Stimulated activated CD4-positive, alpha-beta T cell treated with anti-CD3 and anti-CD28 coated beads, TNF-alpha, amount 100 ng/mL, for 24 hours (primary cell): ENCODE measurements at regions not wholly inside any gene's neighbourhood (a gene's known extent, or its start where the extent isn't known, plus 50 kb on each side); places are given as distances from the start of the nearest gene placed in this dataset.

ENCODE experiments used
- DNase-seq, 3 experiments: peaks; one replicate each; pipeline ENCODE4 v3.0.0-alpha.2; 2020; ENCODE audit warnings: low read depth in 3 of 3

DNA sequence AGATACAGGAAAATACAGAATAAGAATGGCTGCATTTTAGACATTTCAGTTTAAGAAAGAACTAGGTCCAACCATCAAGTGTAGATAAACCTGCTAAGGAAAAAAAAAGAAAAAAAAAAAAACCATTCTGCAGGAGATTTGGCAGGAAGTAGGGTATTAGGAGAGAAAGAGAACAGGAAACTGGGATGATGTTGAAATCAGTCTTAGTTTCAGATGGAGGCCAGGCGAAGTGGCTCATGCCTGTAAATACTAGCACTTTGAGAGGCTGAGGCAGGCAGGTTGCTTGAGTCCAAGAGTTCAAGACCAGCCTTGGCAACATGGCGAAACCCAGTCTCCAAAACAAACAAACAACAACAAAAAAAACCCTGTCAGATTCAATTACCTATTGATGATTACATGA is 120.2 kb downstream of the RAB11FIP2 start:
- DNase-seq = no peak

DNA sequence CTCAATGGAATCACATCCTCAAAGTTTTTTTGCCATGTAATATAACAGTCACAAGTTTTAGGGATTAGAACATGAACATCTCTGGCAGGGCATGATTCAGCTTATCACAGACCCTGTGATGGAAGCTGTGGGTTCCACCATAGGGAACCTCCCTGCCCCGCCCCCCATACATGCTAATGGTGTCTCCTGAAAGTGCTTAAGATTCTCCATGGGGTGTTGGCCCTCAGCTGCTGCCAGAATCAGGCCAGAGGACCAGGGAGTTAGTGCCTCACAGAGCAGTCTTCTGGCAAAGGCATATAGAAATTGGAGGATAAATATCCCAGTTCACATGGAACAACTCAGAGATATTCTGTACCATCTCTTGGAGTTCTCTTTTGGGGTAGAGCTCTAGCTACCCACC is 119.4 kb downstream of the RAB11FIP2 start:
- DNase-seq = no peak

DNA sequence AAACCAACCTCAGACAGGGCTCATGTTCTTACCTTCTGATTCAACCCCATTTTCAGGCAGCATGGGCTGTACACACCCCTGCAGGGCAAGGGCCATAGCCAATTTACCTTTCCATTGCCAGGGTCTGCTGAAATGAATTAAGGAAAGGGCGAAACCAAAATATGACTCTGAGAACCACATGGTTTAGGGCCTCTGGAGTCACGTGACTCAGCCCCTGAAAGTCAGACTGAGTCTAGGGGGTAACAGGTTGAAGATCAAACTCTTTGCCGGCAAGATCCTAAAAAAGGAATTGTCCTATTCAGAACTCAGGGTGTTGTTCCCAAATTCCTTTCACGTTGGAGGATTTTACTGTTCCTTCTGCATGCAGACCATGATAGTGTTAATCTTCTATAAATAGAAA is 118.9 kb downstream of the RAB11FIP2 start:
- DNase-seq = no peak

DNA sequence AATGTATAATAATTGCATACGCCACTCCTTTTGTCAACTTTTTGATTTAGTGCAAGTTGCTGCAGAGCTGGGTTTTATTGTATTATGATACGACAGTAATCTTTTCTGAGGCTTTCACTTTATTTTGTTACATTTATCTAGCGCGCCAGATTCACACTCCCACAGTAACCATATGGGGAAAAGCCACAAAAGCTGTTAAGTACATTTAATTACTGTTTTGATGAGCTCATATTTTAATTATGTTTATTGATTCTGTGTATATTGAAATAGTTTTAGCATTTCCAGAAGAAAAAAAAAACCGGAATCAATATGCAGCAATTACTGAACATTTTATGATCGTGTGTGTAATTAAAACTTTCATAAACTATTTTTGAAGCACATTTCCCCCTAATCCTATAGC is 118.5 kb downstream of the RAB11FIP2 start:
- DNase-seq = no peak

DNA sequence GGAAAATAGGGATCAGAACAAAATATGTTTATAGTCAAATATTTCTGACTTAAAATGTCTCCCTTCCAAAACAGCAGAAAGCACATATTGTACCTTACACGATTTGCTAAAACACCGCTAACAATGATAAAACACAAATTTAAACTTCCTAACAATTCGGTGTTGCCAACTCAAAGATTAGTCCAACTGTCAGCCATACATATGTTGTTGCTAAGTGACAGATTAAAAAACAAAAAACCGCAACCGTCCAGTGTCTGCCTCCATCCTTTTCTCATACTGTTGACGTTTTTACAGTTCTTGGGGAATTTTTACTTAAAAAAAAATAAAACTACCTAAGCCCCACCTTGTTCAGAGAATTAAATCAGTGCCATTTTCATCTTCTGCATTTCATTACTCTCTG is 118.0 kb downstream of the RAB11FIP2 start:
- no peak for DNase-seq

DNA sequence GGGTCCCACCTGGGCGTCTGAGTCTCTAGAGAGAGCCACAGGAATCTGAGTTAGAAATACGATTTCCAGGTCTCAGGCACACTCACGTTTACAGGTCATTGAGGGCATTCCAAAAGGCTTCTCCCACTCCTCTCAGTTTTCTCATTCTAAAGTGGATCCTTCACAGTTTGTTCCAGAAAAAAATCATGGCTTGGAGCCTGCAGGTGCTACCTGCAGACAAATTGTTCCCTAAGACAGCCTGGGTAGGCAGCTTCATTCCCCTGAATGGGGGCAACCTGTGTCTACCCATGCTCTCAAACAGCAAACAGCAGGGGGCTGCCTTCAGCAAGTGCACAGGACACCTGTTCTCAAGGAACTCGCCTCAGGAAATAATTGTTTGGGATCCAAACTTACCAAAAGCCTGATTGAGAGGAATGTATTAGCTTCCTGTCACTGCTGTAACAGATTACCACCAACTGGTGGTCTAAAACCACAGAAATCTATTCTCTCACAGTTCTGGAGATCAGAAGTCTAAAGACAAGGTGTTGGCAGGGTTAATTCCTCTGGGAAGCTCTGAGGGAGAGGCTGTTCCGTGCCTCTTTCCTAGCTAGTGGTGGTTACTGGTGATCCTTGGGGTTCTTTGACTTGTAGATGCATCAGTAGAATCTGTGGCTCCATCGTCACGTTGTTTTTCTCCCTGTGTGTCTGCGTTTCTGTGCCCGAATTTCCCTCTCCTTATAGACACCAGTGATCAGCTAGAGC is 117.2 kb downstream of the RAB11FIP2 start:
- no peak for DNase-seq

DNA sequence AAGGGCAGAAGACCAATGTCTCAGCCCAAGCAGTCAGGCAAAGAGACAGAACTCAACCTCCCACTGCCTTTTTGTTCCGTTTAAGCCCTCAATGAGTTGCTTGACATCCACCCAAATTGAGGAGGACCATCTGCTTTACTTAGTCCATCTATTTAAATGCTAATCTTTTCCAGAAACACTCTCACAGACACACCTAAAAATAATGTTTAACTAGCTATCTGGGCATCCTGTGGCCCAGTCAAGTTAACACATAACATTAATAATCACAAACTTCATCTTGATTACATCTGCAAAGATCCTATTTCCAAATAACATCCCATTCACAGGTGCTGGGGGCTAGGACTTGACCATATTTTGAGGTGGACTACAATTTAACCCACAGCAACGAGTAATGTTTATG is 115.7 kb downstream of the RAB11FIP2 start:
- no peak for DNase-seq

DNA sequence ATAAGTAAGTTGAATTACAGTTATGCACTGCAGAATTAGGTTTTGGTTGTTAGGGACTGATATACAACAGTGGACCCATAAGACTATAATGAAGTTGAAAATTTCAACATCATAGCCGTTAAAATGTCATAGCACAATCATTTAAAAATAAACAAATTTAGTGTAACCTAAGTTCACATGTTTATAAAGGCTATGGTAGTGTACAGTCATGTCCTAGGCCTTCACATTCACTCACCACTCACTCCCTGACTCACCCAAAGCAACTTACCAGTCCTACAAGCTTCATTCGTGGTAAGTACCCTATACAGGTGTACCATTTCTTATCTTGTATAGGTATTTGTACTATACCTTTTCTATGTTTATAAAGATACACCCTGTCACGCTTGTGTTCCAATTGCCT is 113.7 kb downstream of the RAB11FIP2 start:
- no peak for DNase-seq

DNA sequence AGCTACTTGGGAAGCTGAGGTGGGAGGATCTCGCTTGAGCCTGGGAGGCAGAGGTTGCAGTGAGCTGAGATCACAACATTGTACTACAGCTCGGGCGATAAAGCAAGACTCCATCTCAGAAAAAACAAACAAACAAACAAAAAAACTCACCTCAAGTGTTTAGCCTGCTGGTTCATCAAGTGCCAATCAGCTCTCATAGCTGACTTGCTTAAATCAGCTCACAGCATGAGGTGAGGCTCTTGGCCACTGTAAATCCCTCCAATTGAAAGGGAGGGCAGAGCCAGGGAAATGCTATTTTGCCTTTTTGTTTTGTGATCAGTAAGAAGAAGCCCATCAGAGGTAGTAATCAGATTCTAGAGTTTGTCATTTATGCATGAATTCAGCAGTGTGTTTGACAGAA is 112.3 kb downstream of the RAB11FIP2 start:
- no peak for DNase-seq

DNA sequence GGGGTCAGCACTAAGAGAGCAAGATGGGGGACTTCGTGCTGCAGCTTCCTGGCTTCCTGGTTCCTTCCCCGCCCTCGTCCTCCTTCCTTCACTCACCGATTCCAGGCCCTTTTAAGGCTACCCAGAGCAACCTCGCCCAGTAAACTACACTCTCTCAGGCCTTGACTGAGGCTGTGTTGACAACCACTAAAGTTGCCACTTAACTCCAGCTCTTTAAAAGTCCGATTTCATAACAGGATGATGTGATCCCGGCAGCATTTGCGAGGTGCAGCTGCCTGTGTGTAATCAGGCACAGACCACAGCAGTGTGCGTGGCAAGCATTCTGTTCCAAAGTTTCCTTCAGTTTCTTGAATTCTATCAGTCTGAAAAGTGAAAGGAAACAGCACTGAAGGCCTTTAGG is 110.6 kb downstream of the RAB11FIP2 start:
- no peak for DNase-seq

DNA sequence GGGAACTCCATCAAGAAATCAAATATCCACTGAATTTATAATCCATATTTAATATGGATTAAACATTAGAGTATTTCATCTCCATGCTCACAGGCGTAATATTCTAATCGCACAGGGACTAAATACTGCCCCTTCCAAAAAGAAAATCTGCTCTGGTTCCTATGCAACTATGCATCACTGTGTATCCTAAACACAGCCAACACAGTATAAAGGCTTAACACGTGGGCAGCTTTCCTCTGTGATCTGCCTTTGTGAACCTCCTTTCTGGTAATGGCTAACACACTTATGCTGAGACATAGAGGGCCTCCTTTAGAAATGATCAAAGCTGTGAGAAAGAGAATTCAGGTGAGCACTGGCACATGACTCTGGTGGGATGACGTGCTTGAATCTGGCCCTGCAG is 110.2 kb downstream of the RAB11FIP2 start:
- DNase-seq = no peak

DNA sequence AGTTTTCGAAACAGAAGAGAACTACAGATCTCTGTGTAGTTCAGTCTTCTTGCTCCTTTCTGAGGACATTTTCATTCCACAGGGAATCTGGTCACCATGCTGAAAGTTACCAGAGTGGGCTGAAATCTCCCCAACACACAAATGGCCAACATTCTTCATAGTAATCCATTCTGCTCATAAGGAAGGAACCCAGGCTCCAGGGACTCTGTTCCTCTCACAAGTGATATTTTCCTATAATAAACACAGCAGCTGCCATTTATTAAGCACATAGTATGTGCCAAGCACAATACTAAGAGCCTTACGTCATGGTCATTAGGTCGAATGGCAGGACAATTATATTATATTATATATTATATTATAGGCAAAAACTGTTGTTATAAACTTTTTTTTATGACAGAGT is 109.8 kb downstream of the RAB11FIP2 start:
- no peak for DNase-seq

DNA sequence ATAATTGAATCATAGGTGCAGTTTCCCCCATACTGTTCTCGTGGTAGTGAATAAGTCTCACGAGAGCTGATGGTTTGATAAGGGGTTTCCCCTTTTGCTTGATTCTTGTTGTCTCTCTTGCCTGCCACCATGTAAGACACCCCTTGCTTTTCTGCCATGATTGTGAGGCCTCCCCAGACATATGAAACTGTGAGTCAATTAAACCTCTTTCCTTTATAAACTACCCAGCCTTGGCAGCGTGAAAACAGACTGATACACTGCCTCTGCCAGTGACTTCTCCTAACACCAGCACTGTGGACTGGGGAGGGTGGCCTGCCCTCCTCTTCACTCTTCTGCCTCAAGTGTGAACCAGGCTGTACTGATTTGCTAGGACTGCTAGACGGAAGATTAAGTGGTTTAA is 108.6 kb downstream of the RAB11FIP2 start:
- DNase-seq = no peak

DNA sequence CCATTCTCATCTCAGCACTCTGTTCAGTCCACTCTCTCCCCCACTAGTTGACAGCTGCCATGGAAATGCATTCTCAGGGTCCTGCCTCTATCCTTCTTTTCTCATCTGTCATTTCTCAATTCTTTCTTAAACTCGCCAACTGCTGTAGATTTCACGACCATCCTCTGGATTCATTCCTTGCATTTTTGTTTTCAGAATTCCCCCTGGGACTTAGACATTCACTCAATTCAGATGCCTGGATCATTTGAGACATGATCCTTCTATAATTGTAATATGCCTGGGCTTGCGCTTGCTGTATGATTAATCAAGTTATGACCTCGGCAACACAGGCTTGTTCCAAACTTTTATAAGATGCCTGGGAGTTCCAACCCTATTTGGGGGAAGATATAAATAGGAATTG is 104.5 kb downstream of the RAB11FIP2 start:
- no peak for DNase-seq

DNA sequence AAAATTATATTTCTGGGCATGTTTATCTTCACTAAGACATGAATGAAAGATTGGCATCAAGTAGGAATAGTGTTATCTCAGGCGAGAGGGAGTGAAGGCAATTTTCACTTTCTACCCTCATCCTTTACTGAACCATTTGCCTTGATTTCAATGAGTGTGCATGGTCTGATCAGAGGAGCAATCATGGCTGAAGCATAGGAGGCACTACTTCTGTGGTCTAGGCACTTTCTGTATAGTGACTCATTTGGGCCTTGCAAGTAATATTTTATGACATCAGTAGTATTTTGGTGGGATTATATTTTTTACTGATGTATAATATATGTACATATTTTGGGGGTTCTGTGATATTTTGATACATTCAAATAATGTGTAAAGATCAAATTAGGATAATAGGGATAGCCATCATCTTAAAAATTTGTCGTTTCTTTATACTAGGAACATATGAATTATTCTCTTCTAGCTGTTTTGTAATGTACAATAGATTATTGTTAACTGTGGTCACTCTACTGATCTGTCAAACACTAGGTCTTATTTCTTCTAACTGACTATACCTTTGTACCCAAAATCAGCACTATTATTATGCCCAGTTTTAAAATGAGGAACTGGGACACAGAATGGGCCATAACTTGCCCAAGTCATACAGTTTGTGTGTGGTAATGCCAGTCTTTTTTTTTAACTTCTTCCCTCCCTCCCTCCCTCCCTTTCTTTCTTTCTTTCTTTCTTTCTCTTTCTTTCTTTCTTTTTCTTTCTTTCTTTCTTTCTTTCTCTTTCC is 101.9 kb downstream of the RAB11FIP2 start:
- DNase-seq = no peak

DNA sequence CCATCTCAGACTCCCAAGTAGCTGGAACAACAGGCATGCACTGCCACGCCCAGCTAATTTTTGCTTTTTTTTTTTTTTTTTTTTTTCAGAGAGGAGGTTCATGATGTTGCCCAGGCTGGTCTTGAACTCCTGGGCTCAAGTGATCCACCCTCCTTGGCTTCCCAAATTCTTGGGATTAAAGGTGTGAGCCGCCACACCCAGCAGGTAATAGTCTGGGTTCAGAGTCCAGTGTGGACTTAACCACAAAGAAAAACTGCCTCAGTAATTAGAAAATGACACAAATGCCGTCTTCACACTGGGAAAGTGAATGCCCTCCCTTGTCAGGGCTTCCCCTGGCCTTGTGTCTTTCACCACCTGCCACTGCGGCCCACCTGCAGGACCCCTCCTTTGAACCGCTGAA is 101.1 kb downstream of the RAB11FIP2 start:
- DNase-seq = no peak

DNA sequence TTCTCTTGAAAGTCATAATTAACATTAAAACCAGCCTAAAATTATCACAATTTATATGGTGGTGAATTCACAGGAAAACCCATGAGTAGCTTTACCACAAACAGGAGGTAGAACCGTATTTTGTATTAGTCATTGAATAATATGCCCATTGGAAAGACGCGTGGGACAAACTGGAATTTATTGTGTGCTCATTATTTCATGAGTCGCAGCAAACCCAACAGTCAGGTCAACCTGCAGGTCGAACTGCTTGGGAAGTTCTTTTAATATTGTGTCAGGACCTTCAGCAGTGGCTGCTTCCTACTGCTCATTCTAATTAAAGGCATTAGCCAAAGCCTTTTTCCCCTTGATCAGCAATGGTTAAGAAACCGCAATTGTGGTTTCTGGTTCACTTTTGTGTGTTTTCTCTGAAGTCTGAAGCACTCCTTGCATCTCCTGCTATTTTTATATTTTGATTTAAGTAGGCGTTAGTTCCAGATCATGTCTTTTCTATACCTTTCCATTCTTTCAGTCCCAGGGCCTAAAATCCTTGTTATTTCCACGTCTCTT is 100.1 kb downstream of the RAB11FIP2 start:
- DNase-seq = no peak

DNA sequence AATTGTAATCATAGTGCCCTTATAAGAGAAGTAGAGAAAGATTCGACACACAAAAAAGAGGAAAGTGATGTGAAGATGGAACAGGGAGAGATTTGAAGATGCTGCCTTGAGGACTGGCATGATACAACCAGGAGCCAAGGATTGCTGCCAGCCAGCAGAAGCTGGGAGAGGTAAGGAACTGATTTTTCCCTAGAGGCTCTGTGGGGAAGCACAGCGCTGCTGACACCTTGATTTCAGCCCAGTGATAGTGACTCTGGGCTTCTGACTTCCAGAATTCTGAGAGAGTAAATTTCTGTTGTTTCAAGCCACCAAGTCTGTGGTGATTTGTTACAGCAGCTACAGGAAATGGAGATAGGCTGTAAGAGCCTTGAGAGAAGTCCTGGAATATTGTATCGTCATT is 98.2 kb downstream of the RAB11FIP2 start:
- DNase-seq = no peak

DNA sequence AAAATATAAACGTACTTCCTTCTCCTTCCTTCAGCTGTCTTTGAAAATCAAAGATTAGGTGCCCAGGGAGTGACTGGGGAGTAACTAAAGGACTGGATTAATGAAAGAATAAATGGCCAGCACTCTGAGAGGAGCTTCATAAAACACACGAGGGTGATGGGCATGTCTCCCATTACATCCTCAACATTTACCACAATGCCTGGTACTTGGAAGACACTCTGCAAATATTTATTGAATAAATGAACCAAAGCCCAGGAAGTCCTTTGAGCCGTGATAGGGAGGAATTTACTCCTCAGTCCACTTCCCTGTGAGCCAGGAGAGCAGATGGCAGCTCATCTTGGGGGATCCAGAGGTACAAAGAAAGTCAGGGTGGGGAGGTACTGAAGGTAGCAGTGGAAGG is 96.3 kb downstream of the RAB11FIP2 start:
- no peak for DNase-seq
